CD4-positive, alpha-beta T cell treated with Interleukin-10 for 1 hour (primary cell): ENCODE measurements at regions not wholly inside any gene's neighbourhood (a gene's known extent, or its start where the extent isn't known, plus 50 kb on each side); places are given as distances from the start of the nearest gene placed in this dataset.

Source experiments
- DNase-seq: peaks from one replicate; pipeline ENCODE4 v3.0.0-alpha.2; 2020

GRCh38 chr9:135326141-135326540, 153.4 kb upstream of the PPP1R26 start:
- DNase-seq, result no peak

- DNase-seq, result no peak
These were observed 152.9 kb upstream of the PPP1R26 start for GRCh38 chr9:135326633-135327152.

- no peak for DNase-seq
These were observed 150.8 kb upstream of the PPP1R26 start for GRCh38 chr9:135328485-135329417.

- no peak for DNase-seq
These were observed 149.8 kb upstream of the PPP1R26 start for GRCh38 chr9:135329571-135330306.

- DNase-seq, result no peak
These were observed 149.3 kb upstream of the PPP1R26 start for GRCh38 chr9:135330307-135330631.

- DNase-seq, result no peak
These were observed 148.6 kb upstream of the PPP1R26 start for GRCh38 chr9:135330685-135331590.

GRCh38 chr9:135332516-135332915, 147.1 kb upstream of the PPP1R26 start:
- DNase-seq, result no peak

- DNase-seq, result no peak
These were observed 146.4 kb upstream of the PPP1R26 start for GRCh38 chr9:135332979-135333748.

GRCh38 chr9:135334953-135335460, 144.6 kb upstream of the PPP1R26 start:
- no peak for DNase-seq

- DNase-seq, result no peak
These were observed 143.8 kb upstream of the PPP1R26 start for GRCh38 chr9:135335691-135336181.

- no peak for DNase-seq
These were observed 142.7 kb upstream of the PPP1R26 start for GRCh38 chr9:135336722-135337527.

- no peak for DNase-seq
These were observed 141.0 kb upstream of the PPP1R26 start for GRCh38 chr9:135338546-135338945.

GRCh38 chr9:135339378-135339973, 140.1 kb upstream of the PPP1R26 start:
- no peak for DNase-seq

- no peak for DNase-seq
These were observed 139.4 kb upstream of the PPP1R26 start for GRCh38 chr9:135340143-135340655.

- no peak for DNase-seq
These were observed 138.7 kb upstream of the PPP1R26 start for GRCh38 chr9:135340726-135341475.

- DNase-seq, result no peak
These were observed 137.9 kb upstream of the PPP1R26 start for GRCh38 chr9:135341612-135342169.

GRCh38 chr9:135342206-135343130, 137.1 kb upstream of the PPP1R26 start:
- DNase-seq, result no peak

- DNase-seq, result no peak
These were observed 136.4 kb upstream of the PPP1R26 start for GRCh38 chr9:135343136-135343535.
